PC-3 (cell line): ENCODE measurements at regions not wholly inside any gene's neighbourhood (a gene's known extent, or its start where the extent isn't known, plus 50 kb on each side); places are given as distances from the start of the nearest gene placed in this dataset.

Experiments used
- ATAC-seq: fragments of 200-7000 bp; cut with Tn5 transposase; 2 replicates; pipeline ENCODE4 v1.9.1; 2020; ENCODE audit warnings: mild to moderate bottlenecking, moderate library complexity
- BruUV-seq: library from RNA; stranded (reverse); fragments of 400-500 nt; replicated peaks from 2 replicates; lab custom pipeline; 2021; lab: Mats Ljungman, UMichigan
- CTCF ChIA-PET: fragments of 300-600 bp; sonication (Branson Sonifier 250); formaldehyde crosslinking; loops from one replicate; lab custom pipeline; 2022; ENCODE audit warnings: antibody characterized with exemption; lab: Charles Lee
- POLR2A ChIA-PET: fragments of 300-600 bp; sonication (Branson Sonifier 250); formaldehyde crosslinking; loops from one replicate; lab custom pipeline; 2022; ENCODE audit warnings: antibody characterized with exemption; ENCODE audit not compliant: unreplicated experiment; lab: Charles Lee
- DNase-seq: peaks from one replicate; pipeline ENCODE4 v3.0.0-alpha.2; 2015
- H2AFZ ChIP-seq: fragments of 300-600 bp; sonication (generic); 2 replicates; pipeline ENCODE4 v1.6.0; 2016; ENCODE audit warnings: antibody characterized with exemption, low read length
- H3F3A ChIP-seq: fragments of 300-600 bp; sonication (generic); one replicate; pipeline ENCODE4 v1.6.0; 2017; ENCODE audit warnings: antibody characterized with exemption, low read length, control low read depth, mild to moderate bottlenecking; ENCODE audit not compliant: unreplicated experiment
- H3K27ac ChIP-seq: fragments of 300-600 bp; sonication (generic); 2 replicates; pipeline ENCODE4 v1.5.1; 2016; ENCODE audit warnings: mild to moderate bottlenecking, low read length
- H3K27me3 ChIP-seq: fragments of 300-600 bp; sonication (generic); 2 replicates; pipeline ENCODE4 v1.6.1; 2016; ENCODE audit warnings: low read length, mixed read lengths
- H3K36me3 ChIP-seq: fragments of 300-600 bp; sonication (generic); 2 replicates; pipeline ENCODE4 v1.6.1; 2016; ENCODE audit warnings: low read depth, mixed run types, low read length, mixed read lengths
- H3K4me1 ChIP-seq: fragments of 300-600 bp; sonication (generic); 2 replicates; pipeline ENCODE4 v1.5.1; 2016; ENCODE audit warnings: low read length; ENCODE audit not compliant: insufficient read depth
- H3K4me2 ChIP-seq: fragments of 300-600 bp; sonication (generic); 2 replicates; pipeline ENCODE4 v1.6.0; 2016; ENCODE audit warnings: low read length
- H3K4me3 ChIP-seq: fragments of 300-600 bp; sonication (generic); 2 replicates; pipeline ENCODE4 v1.5.1; 2016; ENCODE audit warnings: mild to moderate bottlenecking, low read length, mixed read lengths
- H3K79me2 ChIP-seq: fragments of 300-600 bp; sonication (generic); 2 replicates; pipeline ENCODE4 v1.6.1; 2017; ENCODE audit warnings: low read length, mixed read lengths
- H3K9ac ChIP-seq: fragments of 300-600 bp; sonication (generic); 2 replicates; pipeline ENCODE4 v1.6.0; 2016; ENCODE audit warnings: mild to moderate bottlenecking, low read length
- H3K9me2 ChIP-seq: fragments of 300-600 bp; sonication (generic); replicated peaks from 2 replicates; pipeline ENCODE4 v1.6.1; 2016; ENCODE audit warnings: mixed run types, low read length, mixed read lengths
- H3K9me3 ChIP-seq: fragments of 300-600 bp; sonication (generic); 2 replicates; pipeline ENCODE4 v1.6.1; 2016; ENCODE audit warnings: low read length, mixed read lengths
- H4K20me1 ChIP-seq: fragments of 300-600 bp; sonication (generic); 2 replicates; pipeline ENCODE4 v1.6.1; 2016; ENCODE audit warnings: low read length, mixed read lengths
- EZH2 ChIP-seq: fragments of 300-600 bp; sonication (generic); IDR thresholded peaks from one replicate; pipeline ENCODE4 v1.6.1; 2017; ENCODE audit warnings: antibody characterized with exemption, mild to moderate bottlenecking, low read length; ENCODE audit not compliant: unreplicated experiment
- EZH2phosphoT487 ChIP-seq: fragments of 300-600 bp; sonication (generic); IDR thresholded peaks from 2 replicates; pipeline ENCODE4 v1.6.1; 2018; ENCODE audit warnings: mild to moderate bottlenecking, antibody characterized with exemption, low read length, borderline replicate concordance
- intact Hi-C: fragments of 100-400 bp; cut with micrococcal nuclease; formaldehyde crosslinking; loops from 2 replicates; pipeline ENCODE4 v1.9.0; 2023
- TF ChIP-seq, protein P1 (sequence below): fragments of 300-600 bp; sonication (generic); conservative IDR thresholded peaks from 2 replicates; pipeline ENCODE4 v1.5.1; 2017; ENCODE audit warnings: antibody characterized with exemption, low read depth, mild to moderate bottlenecking, low read length

DNA sequence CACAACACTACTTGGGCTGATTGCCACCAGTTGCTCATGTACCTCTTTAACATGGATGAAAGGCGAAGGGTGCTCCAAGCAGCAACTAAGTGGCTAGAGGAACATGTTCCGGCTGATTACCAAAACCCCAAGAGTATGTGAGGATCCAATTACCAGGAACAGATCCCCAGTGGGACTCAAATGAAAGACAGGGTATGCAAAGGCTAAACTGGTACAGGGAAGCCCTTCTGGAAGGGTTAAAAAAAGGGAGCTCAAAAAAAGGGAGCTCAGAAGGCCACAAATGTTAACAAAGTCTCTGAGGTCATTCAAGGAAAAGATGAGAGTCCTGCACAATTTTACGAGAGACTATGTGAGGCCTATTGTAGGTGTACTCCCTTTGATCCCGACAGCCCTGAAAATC, 604.7 kb downstream of the UQCRFS1 start:
- Histone ChIP-seq H4K20me1 (no peaks in the 10 kb centered on the region), H3F3A (no peaks in the 10 kb centered on the region), H3K4me3 (no peak overlapping the region), H3K4me2 (no peak overlapping the region), H3K9me2 (no peaks in the 10 kb centered on the region), H2AFZ (no peak overlapping the region), H3K4me1 (no peaks in the 10 kb centered on the region), H3K27ac (no peak overlapping the region), H3K79me2 (no peaks in the 10 kb centered on the region), H3K9me3 (no peaks in the 10 kb centered on the region), H3K9ac (no peak overlapping the region), H3K36me3 (no peaks in the 10 kb centered on the region), H3K27me3 (no peaks in the 10 kb centered on the region)
- no peak for ATAC-seq
- POLR2A ChIA-PET: no interaction called here
- CTCF ChIA-PET: interaction anchor here (0.5 kb wide), 1 partner anchor 1040 kb away, joined by 3 read pairs; no protein-coding TSS in a partner anchor
- DNase-seq: no peak
- TF ChIP-seq EZH2phosphoT487 (no peak), EZH2 (no peak)
- TF ChIP-seq, protein P1, sequence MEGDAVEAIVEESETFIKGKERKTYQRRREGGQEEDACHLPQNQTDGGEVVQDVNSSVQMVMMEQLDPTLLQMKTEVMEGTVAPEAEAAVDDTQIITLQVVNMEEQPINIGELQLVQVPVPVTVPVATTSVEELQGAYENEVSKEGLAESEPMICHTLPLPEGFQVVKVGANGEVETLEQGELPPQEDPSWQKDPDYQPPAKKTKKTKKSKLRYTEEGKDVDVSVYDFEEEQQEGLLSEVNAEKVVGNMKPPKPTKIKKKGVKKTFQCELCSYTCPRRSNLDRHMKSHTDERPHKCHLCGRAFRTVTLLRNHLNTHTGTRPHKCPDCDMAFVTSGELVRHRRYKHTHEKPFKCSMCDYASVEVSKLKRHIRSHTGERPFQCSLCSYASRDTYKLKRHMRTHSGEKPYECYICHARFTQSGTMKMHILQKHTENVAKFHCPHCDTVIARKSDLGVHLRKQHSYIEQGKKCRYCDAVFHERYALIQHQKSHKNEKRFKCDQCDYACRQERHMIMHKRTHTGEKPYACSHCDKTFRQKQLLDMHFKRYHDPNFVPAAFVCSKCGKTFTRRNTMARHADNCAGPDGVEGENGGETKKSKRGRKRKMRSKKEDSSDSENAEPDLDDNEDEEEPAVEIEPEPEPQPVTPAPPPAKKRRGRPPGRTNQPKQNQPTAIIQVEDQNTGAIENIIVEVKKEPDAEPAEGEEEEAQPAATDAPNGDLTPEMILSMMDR: no peak
- intact Hi-C loops: no loop called here
- no TSS peak for BruUV-seq

DNA sequence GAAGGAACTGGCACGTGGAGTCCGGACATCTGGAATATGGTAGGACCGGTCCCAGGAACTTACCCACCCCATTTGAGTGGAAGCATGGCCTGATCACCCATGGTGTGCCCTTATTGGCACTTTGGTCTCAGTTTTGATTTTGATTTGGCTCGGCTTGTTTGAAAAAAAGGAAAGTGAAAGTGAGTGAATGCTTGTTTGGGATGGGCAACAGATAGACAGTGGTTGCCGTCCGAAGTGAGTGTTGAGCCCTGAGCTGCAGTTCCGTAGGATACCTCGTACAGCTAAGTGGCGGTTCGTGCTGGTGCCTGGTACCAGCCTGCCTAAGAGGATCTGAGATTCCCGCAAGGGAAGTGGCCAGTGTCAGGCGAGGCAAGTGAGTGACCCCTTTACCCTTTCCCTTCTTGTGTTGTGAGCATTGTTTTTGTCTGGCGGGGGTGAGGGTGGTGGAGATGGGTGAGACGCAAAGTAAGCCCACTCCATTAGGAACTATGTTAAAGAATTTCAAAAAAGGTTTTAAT, 605.8 kb downstream of the UQCRFS1 start:
- no peaks in the 10 kb centered on the region for H3K36me3 ChIP-seq
- H3K9me3 ChIP-seq: no peaks in the 10 kb centered on the region
- POLR2A ChIA-PET: no interaction called here
- H3K27ac ChIP-seq: no peak overlapping the region
- no peaks in the 10 kb centered on the region for H3K9me2 ChIP-seq
- no peaks in the 10 kb centered on the region for H3K27me3 ChIP-seq
- no peaks in the 10 kb centered on the region for H3K79me2 ChIP-seq
- intact Hi-C loops: no loop called here
- H3K9ac ChIP-seq: no peak overlapping the region
- H3K4me2 ChIP-seq: no peak overlapping the region
- no peak overlapping the region for H2AFZ ChIP-seq
- no peak for TF ChIP-seq EZH2
- TF ChIP-seq, protein P1: no peak
- CTCF ChIA-PET: no interaction called here
- DNase-seq: no peak
- ATAC-seq: no peak
- no peak overlapping the region for H3K4me3 ChIP-seq
- BruUV-seq: no TSS peak
- H4K20me1 ChIP-seq: no peaks in the 10 kb centered on the region
- H3F3A ChIP-seq: no peaks in the 10 kb centered on the region
- no peaks in the 10 kb centered on the region for H3K4me1 ChIP-seq

DNA sequence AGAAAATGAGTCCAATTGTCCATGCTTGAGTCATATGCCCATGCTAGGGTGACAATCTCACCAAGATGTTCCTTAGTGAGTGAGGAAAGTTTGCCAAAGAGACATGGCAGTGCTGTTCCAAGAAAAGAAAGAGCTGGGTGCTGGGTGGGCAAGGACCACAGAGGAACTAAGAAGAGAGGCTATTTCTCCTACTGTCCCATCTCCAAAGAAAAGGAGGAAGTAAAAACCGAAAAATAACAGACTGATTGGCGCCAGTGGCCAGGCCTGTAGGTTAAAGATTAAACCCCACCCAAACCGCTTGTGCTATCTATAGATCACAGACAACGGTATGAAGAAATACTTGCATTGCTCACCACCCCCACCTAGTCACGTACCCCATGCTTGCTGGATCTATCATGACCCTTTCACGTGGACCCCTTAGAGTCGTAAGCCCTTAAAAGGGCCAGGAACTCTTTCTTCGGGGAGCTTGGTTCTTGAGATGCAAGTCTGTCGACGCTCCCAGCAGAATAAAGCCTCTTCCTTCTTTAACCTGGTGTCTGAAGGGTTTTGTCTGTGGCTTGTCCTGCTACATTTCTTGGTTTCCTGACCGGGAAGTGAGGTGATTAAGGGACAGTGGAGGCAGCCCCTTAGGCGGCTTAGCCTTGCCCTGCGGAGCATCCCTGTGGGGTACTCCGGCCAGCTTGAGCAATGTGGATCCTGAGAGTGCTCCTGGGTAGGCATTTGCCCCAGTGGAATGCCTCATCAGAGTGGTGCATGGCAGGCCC, 606.5 kb downstream of the UQCRFS1 start:
- H3K4me3 ChIP-seq: no peak overlapping the region
- ChIA-PET CTCF (no interaction called here), POLR2A (no interaction called here)
- H3K4me2 ChIP-seq: no peak overlapping the region
- H3K9ac ChIP-seq: no peak overlapping the region
- intact Hi-C loops: no loop called here
- H3K9me2 ChIP-seq: no peaks in the 10 kb centered on the region
- no peaks in the 10 kb centered on the region for H4K20me1 ChIP-seq
- no peak overlapping the region for H3K27ac ChIP-seq
- no peaks in the 10 kb centered on the region for H3K36me3 ChIP-seq
- no peak for ATAC-seq
- H3F3A ChIP-seq: no peaks in the 10 kb centered on the region
- H3K4me1 ChIP-seq: no peaks in the 10 kb centered on the region
- DNase-seq: no peak
- no peaks in the 10 kb centered on the region for H3K79me2 ChIP-seq
- H3K9me3 ChIP-seq: no peaks in the 10 kb centered on the region
- BruUV-seq: no TSS peak
- no peaks in the 10 kb centered on the region for H3K27me3 ChIP-seq
- no peak overlapping the region for H2AFZ ChIP-seq
- TF ChIP-seq, protein P1: no peak
- TF ChIP-seq EZH2: no peak
